ENCODE measurements at regions not wholly inside any gene's neighbourhood (a gene's known extent, or its start where the extent isn't known, plus 50 kb on each side); places are given as distances from the start of the nearest gene placed in this dataset.

DNA sequence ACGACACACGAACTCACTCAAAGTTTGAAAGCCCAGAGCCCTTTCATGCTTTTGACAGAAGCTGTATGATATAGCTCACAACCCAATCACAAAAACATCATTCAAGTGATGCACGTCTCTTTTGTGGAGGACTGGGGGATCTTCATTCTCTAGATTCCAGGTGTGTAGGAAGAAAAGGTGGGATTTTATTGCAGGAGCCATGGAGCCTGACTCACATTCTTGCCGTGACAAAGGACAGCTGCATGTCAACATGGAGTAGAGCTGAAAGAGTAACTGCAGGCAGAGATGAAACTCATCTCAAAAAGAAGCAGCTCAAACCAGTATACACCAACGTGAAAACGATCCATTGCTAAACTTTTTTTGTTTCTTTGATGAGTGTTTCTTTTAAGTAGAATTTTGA, 50.9 kb upstream of the PDE1A start:
- Mint-ChIP-seq H3K4me3 (ENCODE audit: low read depth) (no peak overlapping the region), H3K4me1 (ENCODE audit: low read depth) (peaks cover 5% of the 10 kb centered on the region), H3K36me3 (ENCODE audit: insufficient read depth) (no peaks in the 10 kb centered on the region), H3K27ac (no peak overlapping the region), H3K27me3 (no peaks in the 10 kb centered on the region), H3K9me3 (ENCODE audit: low read depth) (peaks cover 7% of the 10 kb centered on the region)
- TF ChIP-seq, protein P1, sequence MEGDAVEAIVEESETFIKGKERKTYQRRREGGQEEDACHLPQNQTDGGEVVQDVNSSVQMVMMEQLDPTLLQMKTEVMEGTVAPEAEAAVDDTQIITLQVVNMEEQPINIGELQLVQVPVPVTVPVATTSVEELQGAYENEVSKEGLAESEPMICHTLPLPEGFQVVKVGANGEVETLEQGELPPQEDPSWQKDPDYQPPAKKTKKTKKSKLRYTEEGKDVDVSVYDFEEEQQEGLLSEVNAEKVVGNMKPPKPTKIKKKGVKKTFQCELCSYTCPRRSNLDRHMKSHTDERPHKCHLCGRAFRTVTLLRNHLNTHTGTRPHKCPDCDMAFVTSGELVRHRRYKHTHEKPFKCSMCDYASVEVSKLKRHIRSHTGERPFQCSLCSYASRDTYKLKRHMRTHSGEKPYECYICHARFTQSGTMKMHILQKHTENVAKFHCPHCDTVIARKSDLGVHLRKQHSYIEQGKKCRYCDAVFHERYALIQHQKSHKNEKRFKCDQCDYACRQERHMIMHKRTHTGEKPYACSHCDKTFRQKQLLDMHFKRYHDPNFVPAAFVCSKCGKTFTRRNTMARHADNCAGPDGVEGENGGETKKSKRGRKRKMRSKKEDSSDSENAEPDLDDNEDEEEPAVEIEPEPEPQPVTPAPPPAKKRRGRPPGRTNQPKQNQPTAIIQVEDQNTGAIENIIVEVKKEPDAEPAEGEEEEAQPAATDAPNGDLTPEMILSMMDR (IDR thresholded peaks at IDR 0.05; ENCODE audit: unreplicated experiment): no peak
- DNase-seq (ENCODE audit: low spot score, unreplicated experiment): no peak

DNA sequence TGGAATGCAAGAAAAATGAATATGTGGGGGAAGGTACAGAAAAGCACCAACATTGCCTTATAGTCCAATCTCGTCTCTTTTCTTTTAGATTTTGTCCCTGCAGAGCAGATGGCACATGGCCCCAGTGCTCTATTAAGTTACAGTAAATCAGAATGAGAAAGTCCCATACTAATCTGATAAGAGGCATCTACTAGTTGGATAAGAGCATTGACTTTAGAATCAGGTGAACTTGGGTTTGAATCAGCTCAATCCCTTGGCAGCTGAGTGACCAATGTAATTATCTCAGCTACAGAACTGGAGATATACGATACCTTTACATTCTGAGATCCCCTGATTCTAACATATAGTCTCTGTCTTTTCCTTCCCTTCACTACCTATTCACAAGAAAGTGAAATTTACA, 54.8 kb upstream of the PDE1A start:
- H3K27ac Mint-ChIP-seq: no peak overlapping the region
- no peak overlapping the region for H3K4me3 Mint-ChIP-seq (ENCODE audit: low read depth)
- H3K9me3 Mint-ChIP-seq (ENCODE audit: low read depth): peaks cover 8% of the 10 kb centered on the region
- peaks cover 23% of the 10 kb centered on the region for H3K4me1 Mint-ChIP-seq (ENCODE audit: low read depth)
- no peak for DNase-seq (ENCODE audit: low spot score, unreplicated experiment)
- H3K27me3 Mint-ChIP-seq: no peaks in the 10 kb centered on the region
- TF ChIP-seq, protein P1 (IDR thresholded peaks at IDR 0.05; ENCODE audit: unreplicated experiment): no peak
- peaks cover 1% of the 10 kb centered on the region for H3K36me3 Mint-ChIP-seq (ENCODE audit: insufficient read depth)

DNA sequence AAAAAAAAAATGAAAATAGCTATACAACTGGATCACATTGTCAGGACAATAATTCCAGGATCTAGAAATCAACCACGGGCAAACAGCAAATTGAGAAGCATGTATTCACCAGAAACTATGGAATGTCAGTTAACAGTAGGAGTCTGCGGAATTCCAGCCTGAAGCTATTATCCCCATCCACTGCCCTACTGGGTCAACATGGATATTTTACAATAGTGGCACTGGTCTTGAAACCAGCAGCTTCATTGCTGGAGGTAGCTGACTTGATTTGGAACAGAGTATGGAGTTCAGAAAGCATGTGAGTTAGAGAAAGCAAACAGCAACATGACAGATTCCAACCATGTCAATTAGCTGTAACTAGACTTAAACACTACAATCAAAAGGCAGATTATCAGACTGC, 55.7 kb upstream of the PDE1A start:
- no peak overlapping the region for H3K4me3 Mint-ChIP-seq (ENCODE audit: low read depth)
- peaks cover 1% of the 10 kb centered on the region for H3K36me3 Mint-ChIP-seq (ENCODE audit: insufficient read depth)
- peaks cover 23% of the 10 kb centered on the region for H3K4me1 Mint-ChIP-seq (ENCODE audit: low read depth)
- DNase-seq (ENCODE audit: low spot score, unreplicated experiment): no peak
- no peaks in the 10 kb centered on the region for H3K27me3 Mint-ChIP-seq
- peaks cover 8% of the 10 kb centered on the region for H3K9me3 Mint-ChIP-seq (ENCODE audit: low read depth)
- no peak overlapping the region for H3K27ac Mint-ChIP-seq
- TF ChIP-seq, protein P1 (IDR thresholded peaks at IDR 0.05; ENCODE audit: unreplicated experiment): no peak

DNA sequence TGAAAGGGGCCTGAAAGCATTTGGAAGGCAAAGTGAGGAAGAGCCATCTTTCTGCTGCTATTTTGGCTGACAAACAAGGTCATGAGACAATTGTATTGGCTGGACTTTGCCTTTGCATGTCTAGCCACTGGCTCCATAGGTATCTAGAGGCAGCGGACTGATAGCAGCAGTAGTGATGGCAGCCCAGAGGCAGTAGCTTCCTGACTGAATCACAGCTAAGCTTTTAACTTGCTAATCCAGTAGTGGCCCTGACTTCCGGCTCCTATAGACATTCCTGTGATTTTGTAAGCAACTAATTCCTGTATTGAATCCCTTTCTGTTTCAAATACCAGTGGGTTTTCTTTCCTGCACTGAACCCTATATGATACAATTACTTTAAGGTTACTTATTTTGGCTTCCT, 69.8 kb upstream of the PDE1A start:
- H3K27ac Mint-ChIP-seq: no peak overlapping the region
- DNase-seq (ENCODE audit: low spot score, unreplicated experiment): no peak
- H3K27me3 Mint-ChIP-seq: no peaks in the 10 kb centered on the region
- H3K9me3 Mint-ChIP-seq (ENCODE audit: low read depth): no peaks in the 10 kb centered on the region
- TF ChIP-seq, protein P1 (IDR thresholded peaks at IDR 0.05; ENCODE audit: unreplicated experiment): no peak
- H3K4me1 Mint-ChIP-seq (ENCODE audit: low read depth): no peaks in the 10 kb centered on the region
- no peak overlapping the region for H3K4me3 Mint-ChIP-seq (ENCODE audit: low read depth)
- H3K36me3 Mint-ChIP-seq (ENCODE audit: insufficient read depth): no peaks in the 10 kb centered on the region

DNA sequence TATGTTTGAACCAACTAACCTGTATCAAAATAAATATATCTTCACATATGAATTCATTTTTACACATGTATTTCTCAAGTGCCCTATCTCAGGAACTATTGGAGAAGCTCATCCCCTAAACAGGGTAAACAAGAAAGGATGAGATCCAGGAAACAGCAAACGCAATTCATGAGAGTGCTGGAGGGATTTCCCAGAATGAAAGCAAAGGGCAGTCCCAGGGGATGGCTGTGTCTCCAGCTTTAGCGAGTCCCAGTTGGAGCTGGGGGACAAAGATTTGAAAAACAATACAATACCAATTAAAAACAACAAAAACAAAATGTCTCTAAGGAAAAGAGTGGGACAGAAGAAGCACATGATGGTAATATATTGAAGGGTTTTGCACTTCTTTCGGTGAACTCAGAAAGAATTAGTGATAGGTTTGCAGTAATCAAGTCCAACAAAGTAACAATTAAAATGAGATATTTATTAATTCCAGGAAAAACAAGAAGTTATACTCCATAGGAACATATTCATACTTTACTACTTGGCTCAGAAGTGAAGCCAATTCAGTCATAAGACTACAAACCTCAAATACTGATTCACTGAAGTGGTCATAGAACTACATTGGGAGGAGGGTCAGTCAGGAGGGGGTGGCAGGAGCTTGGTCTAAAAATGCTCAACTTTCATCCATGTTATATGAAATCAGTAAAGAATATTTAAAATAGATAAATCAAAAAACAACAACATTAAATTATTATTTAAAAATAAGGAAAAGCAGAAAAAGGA, 73.1 kb upstream of the PDE1A start:
- no peaks in the 10 kb centered on the region for H3K27me3 Mint-ChIP-seq
- H3K9me3 Mint-ChIP-seq (ENCODE audit: low read depth): no peaks in the 10 kb centered on the region
- TF ChIP-seq, protein P1 (IDR thresholded peaks at IDR 0.05; ENCODE audit: unreplicated experiment): no peak
- no peak for DNase-seq (ENCODE audit: low spot score, unreplicated experiment)
- no peak overlapping the region for H3K4me3 Mint-ChIP-seq (ENCODE audit: low read depth)
- H3K4me1 Mint-ChIP-seq (ENCODE audit: low read depth): peaks cover under 1% of the 10 kb centered on the region
- H3K36me3 Mint-ChIP-seq (ENCODE audit: insufficient read depth): no peaks in the 10 kb centered on the region
- no peak overlapping the region for H3K27ac Mint-ChIP-seq
